ENCODE measurements at regions not wholly inside any gene's neighbourhood (a gene's known extent, or its start where the extent isn't known, plus 50 kb on each side); places are given as distances from the start of the nearest gene placed in this dataset.

DNA sequence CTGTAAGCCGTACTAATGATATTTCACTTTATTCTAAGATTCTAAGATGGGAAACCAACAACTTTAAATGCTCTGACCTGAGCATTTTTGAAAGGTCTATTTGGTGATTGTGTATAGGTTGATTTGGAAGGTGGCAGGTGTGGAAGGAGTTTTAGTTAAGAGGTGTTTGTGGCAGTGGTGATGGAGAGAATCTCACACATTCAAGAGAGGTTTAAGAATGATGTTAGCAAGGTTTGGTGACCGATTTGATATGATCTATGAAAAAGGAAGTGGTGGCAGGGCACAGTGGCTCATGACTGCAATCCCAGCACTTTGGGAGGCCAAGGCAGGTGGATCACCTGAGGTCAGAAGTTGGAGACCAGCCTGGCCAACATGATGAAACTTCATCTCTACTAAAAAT, 319.2 kb upstream of the CD180 start:
- Histone ChIP-seq H3K9me3 (ENCODE audit: control insufficient read depth in 2 of 3, insufficient read depth in 1 of 3, low read length in 3 of 3) (no peaks in the 10 kb centered on the region), H3K9ac (ENCODE audit: low read length in 3 of 3) (no peak overlapping the region), H3K4me1 (ENCODE audit: control insufficient read depth in 2 of 3, insufficient read depth in 2 of 3, low read depth in 1 of 3, low read length in 3 of 3) (peaks cover 0 to 3% (median 0%) of the 10 kb centered on the region in 3 donors), H3K36me3 (ENCODE audit: control insufficient read depth in 2 of 3, insufficient read depth in 3 of 3, low read length in 3 of 3) (no peaks in the 10 kb centered on the region), H3K27me3 (ENCODE audit: control insufficient read depth, insufficient read depth, low read length) (no peaks in the 10 kb centered on the region), H3K4me3 (ENCODE audit: low read length in 3 of 3) (no peak overlapping the region), H3K27ac (ENCODE audit: low read depth in 2 of 2, low read length in 2 of 2) (no peak overlapping the region)
- DNase-seq (no peak), FAIRE-seq (no peak)
- TF ChIP-seq, protein P1, sequence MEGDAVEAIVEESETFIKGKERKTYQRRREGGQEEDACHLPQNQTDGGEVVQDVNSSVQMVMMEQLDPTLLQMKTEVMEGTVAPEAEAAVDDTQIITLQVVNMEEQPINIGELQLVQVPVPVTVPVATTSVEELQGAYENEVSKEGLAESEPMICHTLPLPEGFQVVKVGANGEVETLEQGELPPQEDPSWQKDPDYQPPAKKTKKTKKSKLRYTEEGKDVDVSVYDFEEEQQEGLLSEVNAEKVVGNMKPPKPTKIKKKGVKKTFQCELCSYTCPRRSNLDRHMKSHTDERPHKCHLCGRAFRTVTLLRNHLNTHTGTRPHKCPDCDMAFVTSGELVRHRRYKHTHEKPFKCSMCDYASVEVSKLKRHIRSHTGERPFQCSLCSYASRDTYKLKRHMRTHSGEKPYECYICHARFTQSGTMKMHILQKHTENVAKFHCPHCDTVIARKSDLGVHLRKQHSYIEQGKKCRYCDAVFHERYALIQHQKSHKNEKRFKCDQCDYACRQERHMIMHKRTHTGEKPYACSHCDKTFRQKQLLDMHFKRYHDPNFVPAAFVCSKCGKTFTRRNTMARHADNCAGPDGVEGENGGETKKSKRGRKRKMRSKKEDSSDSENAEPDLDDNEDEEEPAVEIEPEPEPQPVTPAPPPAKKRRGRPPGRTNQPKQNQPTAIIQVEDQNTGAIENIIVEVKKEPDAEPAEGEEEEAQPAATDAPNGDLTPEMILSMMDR (IDR thresholded peaks at IDR 0.05; ENCODE audit: borderline replicate concordance, extremely low read depth, insufficient read depth) = no peak
- intact Hi-C loops (cut with DNase I) = no loop called here

DNA sequence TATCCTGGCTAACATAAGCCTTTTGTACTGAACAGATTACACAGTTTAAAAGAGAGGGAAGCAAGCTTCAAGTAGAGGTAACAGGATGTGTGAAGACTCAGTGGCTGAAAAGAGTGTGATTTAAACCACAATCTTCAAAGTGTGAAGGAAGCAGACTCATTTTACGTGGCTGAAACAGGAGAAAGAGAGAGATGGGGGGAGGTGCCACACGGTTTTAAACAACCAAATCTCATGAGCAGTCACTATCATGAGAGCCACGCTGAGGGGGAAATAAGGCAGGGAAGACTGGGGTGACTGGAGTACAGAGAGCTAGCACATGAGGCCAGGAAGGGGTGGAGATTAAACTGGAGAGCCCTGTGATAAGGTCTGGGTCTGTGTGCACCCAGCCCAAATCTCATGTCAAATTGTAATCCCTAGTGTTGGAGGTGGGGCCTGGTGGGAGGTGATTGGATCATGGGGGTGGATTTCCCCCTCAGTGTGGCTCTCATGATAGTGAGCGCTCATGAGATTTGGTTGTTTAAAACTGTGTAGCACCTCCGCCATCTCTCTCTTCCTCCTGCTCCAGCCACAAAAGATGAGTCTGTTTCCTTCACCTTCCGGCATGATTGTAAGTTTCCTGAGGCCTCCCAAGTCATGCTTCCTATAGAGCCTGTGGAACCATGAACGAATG, 318.6 kb upstream of the CD180 start:
- no peak for DNase-seq
- intact Hi-C loops (cut with DNase I) = no loop called here
- H3K9ac ChIP-seq (ENCODE audit: low read length in 3 of 3) = no peak overlapping the region
- H3K4me1 ChIP-seq (ENCODE audit: control insufficient read depth in 2 of 3, insufficient read depth in 2 of 3, low read depth in 1 of 3, low read length in 3 of 3) = peaks cover 0 to 3% (median 0%) of the 10 kb centered on the region in 3 donors
- H3K9me3 ChIP-seq (ENCODE audit: control insufficient read depth in 2 of 3, insufficient read depth in 1 of 3, low read length in 3 of 3) = no peaks in the 10 kb centered on the region
- H3K4me3 ChIP-seq (ENCODE audit: low read length in 3 of 3) = no peak overlapping the region
- H3K27me3 ChIP-seq (ENCODE audit: control insufficient read depth, insufficient read depth, low read length) = no peaks in the 10 kb centered on the region
- TF ChIP-seq, protein P1 (IDR thresholded peaks at IDR 0.05; ENCODE audit: borderline replicate concordance, extremely low read depth, insufficient read depth) = no peak
- no peaks in the 10 kb centered on the region for H3K36me3 ChIP-seq (ENCODE audit: control insufficient read depth in 2 of 3, insufficient read depth in 3 of 3, low read length in 3 of 3)
- no peak for FAIRE-seq
- H3K27ac ChIP-seq (ENCODE audit: low read depth in 2 of 2, low read length in 2 of 2) = no peak overlapping the region

DNA sequence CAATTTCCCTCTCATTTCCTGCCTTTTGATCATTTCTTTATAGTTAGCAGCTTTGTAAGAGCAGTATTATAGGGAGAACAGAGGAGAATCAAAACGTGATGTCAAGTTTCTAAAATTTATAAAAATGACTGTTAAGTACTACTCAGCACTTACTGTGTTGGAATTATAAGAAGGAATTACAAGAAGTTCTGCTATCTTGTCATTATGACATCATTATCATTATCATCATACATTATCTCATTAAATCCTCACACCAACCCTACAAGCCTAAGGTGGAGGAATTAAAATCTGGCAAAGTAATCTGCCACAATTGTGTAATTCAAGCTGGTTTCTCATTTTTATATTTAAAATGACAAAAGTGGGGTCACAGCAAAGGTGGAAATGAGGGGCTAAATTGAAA, 316.2 kb upstream of the CD180 start:
- no peaks in the 10 kb centered on the region for H3K9me3 ChIP-seq (ENCODE audit: control insufficient read depth in 2 of 3, insufficient read depth in 1 of 3, low read length in 3 of 3)
- H3K27ac ChIP-seq (ENCODE audit: low read depth in 2 of 2, low read length in 2 of 2) = no peak overlapping the region
- DNase-seq (no peak), FAIRE-seq (no peak)
- H3K9ac ChIP-seq (ENCODE audit: low read length in 3 of 3) = no peak overlapping the region
- peaks cover 0 to 3% (median 0%) of the 10 kb centered on the region in 3 donors for H3K4me1 ChIP-seq (ENCODE audit: control insufficient read depth in 2 of 3, insufficient read depth in 2 of 3, low read depth in 1 of 3, low read length in 3 of 3)
- intact Hi-C loops (cut with DNase I) = no loop called here
- TF ChIP-seq, protein P1 (IDR thresholded peaks at IDR 0.05; ENCODE audit: borderline replicate concordance, extremely low read depth, insufficient read depth) = no peak
- H3K36me3 ChIP-seq (ENCODE audit: control insufficient read depth in 2 of 3, insufficient read depth in 3 of 3, low read length in 3 of 3) = no peaks in the 10 kb centered on the region
- no peak overlapping the region for H3K4me3 ChIP-seq (ENCODE audit: low read length in 3 of 3)
- H3K27me3 ChIP-seq (ENCODE audit: control insufficient read depth, insufficient read depth, low read length) = no peaks in the 10 kb centered on the region

DNA sequence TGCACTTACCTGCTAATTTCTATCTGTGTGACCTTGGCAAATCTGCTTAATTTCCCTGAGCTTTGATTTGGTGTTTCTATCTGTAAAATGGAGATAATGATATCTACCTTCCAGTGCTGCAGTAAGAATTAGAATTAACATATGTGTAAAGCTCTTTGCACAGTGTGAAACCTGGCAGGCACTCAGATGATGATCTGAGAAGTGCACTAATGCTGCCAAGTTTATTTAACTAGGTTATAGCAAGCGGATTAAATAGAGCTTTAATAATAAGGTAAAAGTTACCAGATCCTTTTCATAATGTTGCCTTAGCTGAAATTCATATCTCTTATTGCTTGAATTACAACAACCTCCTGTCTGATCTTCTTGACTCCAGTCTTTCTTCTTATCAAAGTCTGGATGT, 315.3 kb upstream of the CD180 start:
- Histone ChIP-seq H3K4me1 (ENCODE audit: control insufficient read depth in 2 of 3, insufficient read depth in 2 of 3, low read depth in 1 of 3, low read length in 3 of 3) (no peaks in the 10 kb centered on the region), H3K36me3 (ENCODE audit: control insufficient read depth in 2 of 3, insufficient read depth in 3 of 3, low read length in 3 of 3) (no peaks in the 10 kb centered on the region), H3K27me3 (ENCODE audit: control insufficient read depth, insufficient read depth, low read length) (no peaks in the 10 kb centered on the region), H3K9me3 (ENCODE audit: control insufficient read depth in 2 of 3, insufficient read depth in 1 of 3, low read length in 3 of 3) (no peaks in the 10 kb centered on the region), H3K4me3 (ENCODE audit: low read length in 3 of 3) (no peak overlapping the region), H3K9ac (ENCODE audit: low read length in 3 of 3) (no peak overlapping the region), H3K27ac (ENCODE audit: low read depth in 2 of 2, low read length in 2 of 2) (no peak overlapping the region)
- DNase-seq = no peak
- TF ChIP-seq, protein P1 (IDR thresholded peaks at IDR 0.05; ENCODE audit: borderline replicate concordance, extremely low read depth, insufficient read depth) = no peak
- no peak for FAIRE-seq
- intact Hi-C loops (cut with DNase I) = no loop called here

All from kidney (tissue), 13 donors.